ENCODE measurements at regions not wholly inside any gene's neighbourhood (a gene's known extent, or its start where the extent isn't known, plus 50 kb on each side); places are given as distances from the start of the nearest gene placed in this dataset.

- TF ChIP-seq TCF4 (CRISPR knock-in tag; IDR thresholded peaks at IDR 0.05; ENCODE audit: borderline replicate concordance) (no peak), POU6F1 (CRISPR knock-in tag; IDR thresholded peaks at IDR 0.05; ENCODE audit: borderline replicate concordance, low read depth) (no peak), BACH2 (CRISPR knock-in tag; IDR thresholded peaks at IDR 0.05; ENCODE audit: borderline replicate concordance) (no peak), ZFP30 (CRISPR knock-in tag; IDR thresholded peaks at IDR 0.05) (no peak), PPARA (CRISPR knock-in tag; IDR thresholded peaks at IDR 0.05; ENCODE audit: borderline replicate concordance) (no peak), GLIS3 (CRISPR knock-in tag; IDR thresholded peaks at IDR 0.05) (no peak), ARNTL (CRISPR knock-in tag; IDR thresholded peaks at IDR 0.05; ENCODE audit: borderline replicate concordance, low read depth) (no peak), TOX (CRISPR knock-in tag; IDR thresholded peaks at IDR 0.05; ENCODE audit: borderline replicate concordance) (no peak), ZNF8 (CRISPR knock-in tag; IDR thresholded peaks at IDR 0.05) (no peak), ZFP3 (CRISPR knock-in tag; IDR thresholded peaks at IDR 0.05) (no peak)
- no peak for ATAC-seq
Measured at GRCh38 chr11:82024760-82025159, 708.9 kb downstream of the FAM181B start.

GRCh38 chr11:82012276-82012675 is 721.4 kb downstream of the FAM181B start:
- TF ChIP-seq ESRRG (CRISPR knock-in tag; IDR thresholded peaks at IDR 0.05) (no peak), ZNF8 (CRISPR knock-in tag; IDR thresholded peaks at IDR 0.05) (no peak), OSR1 (CRISPR knock-in tag; IDR thresholded peaks at IDR 0.05) (no peak), SNAI2 (CRISPR knock-in tag; IDR thresholded peaks at IDR 0.05) (no peak), CREB5 (CRISPR knock-in tag; IDR thresholded peaks at IDR 0.05; ENCODE audit: low read depth) (no peak), POU6F1 (CRISPR knock-in tag; IDR thresholded peaks at IDR 0.05; ENCODE audit: borderline replicate concordance, low read depth) (no peak), ZC3H10 (CRISPR knock-in tag; IDR thresholded peaks at IDR 0.05) (no peak), TSHZ2 (CRISPR knock-in tag; IDR thresholded peaks at IDR 0.05) (no peak), PPARA (CRISPR knock-in tag; IDR thresholded peaks at IDR 0.05; ENCODE audit: borderline replicate concordance) (no peak), ZFP3 (CRISPR knock-in tag; IDR thresholded peaks at IDR 0.05) (no peak), GLIS3 (CRISPR knock-in tag; IDR thresholded peaks at IDR 0.05) (no peak), RARB (CRISPR knock-in tag; IDR thresholded peaks at IDR 0.05) (no peak), CSRNP3 (CRISPR knock-in tag; IDR thresholded peaks at IDR 0.05) (no peak), BACH2 (CRISPR knock-in tag; IDR thresholded peaks at IDR 0.05; ENCODE audit: borderline replicate concordance) (no peak), TCF4 (CRISPR knock-in tag; IDR thresholded peaks at IDR 0.05; ENCODE audit: borderline replicate concordance) (no peak), ZNF70 (CRISPR knock-in tag; IDR thresholded peaks at IDR 0.05) (no peak)
- no peak for ATAC-seq

GRCh38 chr11:82009133-82009532 is 724.5 kb downstream of the FAM181B start:
- no peak for ATAC-seq
- TF ChIP-seq PATZ1 (CRISPR knock-in tag; IDR thresholded peaks at IDR 0.05; ENCODE audit: borderline replicate concordance) (no peak), ZFP3 (CRISPR knock-in tag; IDR thresholded peaks at IDR 0.05) (no peak), TCF4 (CRISPR knock-in tag; IDR thresholded peaks at IDR 0.05; ENCODE audit: borderline replicate concordance) (no peak), GLIS3 (CRISPR knock-in tag; IDR thresholded peaks at IDR 0.05) (no peak), ZNF8 (CRISPR knock-in tag; IDR thresholded peaks at IDR 0.05) (no peak), POU6F1 (CRISPR knock-in tag; IDR thresholded peaks at IDR 0.05; ENCODE audit: borderline replicate concordance, low read depth) (no peak), ZNF565 (CRISPR knock-in tag; conservative IDR thresholded peaks at IDR 0.05; ENCODE audit: low read depth) (no peak), ZNF70 (CRISPR knock-in tag; IDR thresholded peaks at IDR 0.05) (no peak), ESRRG (CRISPR knock-in tag; IDR thresholded peaks at IDR 0.05) (no peak), ZC3H10 (CRISPR knock-in tag; IDR thresholded peaks at IDR 0.05) (no peak), PPARA (CRISPR knock-in tag; IDR thresholded peaks at IDR 0.05; ENCODE audit: borderline replicate concordance) (no peak), CSDC2 (CRISPR knock-in tag; IDR thresholded peaks at IDR 0.05) (no peak)

Data from SK-N-SH treated with all-trans-retinoic acid at 6 μM for 48 hours (cell line).